HG02642 (cell line): ENCODE measurements at regions not wholly inside any gene's neighbourhood (a gene's known extent, or its start where the extent isn't known, plus 50 kb on each side); places are given as distances from the start of the nearest gene placed in this dataset.

Experiments used
- ATAC-seq: cut with Tn5 transposase; IDR thresholded peaks from one replicate; pipeline ENCODE4 v1.9.1; 2021; ENCODE audit warnings: mild to moderate bottlenecking; ENCODE audit not compliant: unreplicated experiment, poor library complexity

- no peak for ATAC-seq
These were observed 159.5 kb upstream of the IER5L start for GRCh38 chr9:129337336-129338140.

- ATAC-seq: no peak
These were observed 158.7 kb upstream of the IER5L start for GRCh38 chr9:129336601-129337331.

GRCh38 chr9:129336130-129336528, 158.1 kb upstream of the IER5L start:
- ATAC-seq: no peak

GRCh38 chr9:129335464-129336129, 157.5 kb upstream of the IER5L start:
- ATAC-seq: no peak

GRCh38 chr9:129334105-129334935, 156.3 kb upstream of the IER5L start:
- no peak for ATAC-seq

GRCh38 chr9:129333617-129334104, 155.6 kb upstream of the IER5L start:
- no peak for ATAC-seq

GRCh38 chr9:129332581-129332980, 154.5 kb upstream of the IER5L start:
- no peak for ATAC-seq

GRCh38 chr9:129331772-129332500, 153.9 kb upstream of the IER5L start:
- ATAC-seq: no peak

GRCh38 chr9:129331493-129331765, 153.4 kb upstream of the IER5L start:
- ATAC-seq: no peak

- ATAC-seq: no peak
These were observed 152.8 kb upstream of the IER5L start for GRCh38 chr9:129330711-129331492.

- ATAC-seq: no peak
These were observed 150.4 kb upstream of the IER5L start for GRCh38 chr9:129328355-129329042.

- ATAC-seq: no peak
These were observed 149.7 kb upstream of the IER5L start for GRCh38 chr9:129327552-129328328.

GRCh38 chr9:129326061-129327005, 148.3 kb upstream of the IER5L start:
- no peak for ATAC-seq

GRCh38 chr9:129324808-129325502, 146.9 kb upstream of the IER5L start:
- no peak for ATAC-seq

- no peak for ATAC-seq
These were observed 146.0 kb upstream of the IER5L start for GRCh38 chr9:129323999-129324553.
